HepG2 (cell line): ENCODE measurements at regions not wholly inside any gene's neighbourhood (a gene's known extent, or its start where the extent isn't known, plus 50 kb on each side); places are given as distances from the start of the nearest gene placed in this dataset.

Source experiments
- ATAC-seq: fragments of 200-7000 bp; cut with Tn5 transposase; 3 replicates; pipeline ENCODE4 v1.9.1; 2020; ENCODE audit warnings: mild to moderate bottlenecking, moderate library complexity
- BruUV-seq: library from RNA; stranded (reverse); fragments of 400-500 nt; replicated peaks from 2 replicates; lab custom pipeline; 2021; lab: Mats Ljungman, UMichigan
- CTCF ChIA-PET: fragments of 300-600 bp; formaldehyde crosslinking; extraction: SDS; loops from one replicate; lab custom pipeline; 2021; ENCODE audit warnings: low total read pairs, inconsistent platforms, low intra/inter-chr PET ratio; lab: Yijun Ruan, JAX
- POLR2A ChIA-PET: fragments of 350-600 bp; sonication (Branson Sonifier 250); formaldehyde crosslinking; loops from one replicate; lab custom pipeline; 2020; ENCODE audit warnings: antibody characterized with exemption, inconsistent platforms; lab: Yijun Ruan, JAX
- DNase-seq: peaks from one replicate; pipeline ENCODE4 v3.0.0-alpha.2; 2015; ENCODE audit warnings: low spot score
- FAIRE-seq: peaks from 3 replicates; lab custom pipeline; 2011; peaks lifted over from hg19 to GRCh38; lab: Jason Lieb, UNC
- H2AFZ ChIP-seq: one replicate; pipeline ENCODE4 v1.6.1; 2011; ENCODE audit warnings: low read length, inconsistent platforms
- H3K27ac ChIP-seq: fragments of 300-600 bp; 3 replicates; pipeline ENCODE4 v1.8.0; 2011; ENCODE audit warnings: mixed run types, mild to moderate bottlenecking, mixed read lengths, low read length, inconsistent platforms; ENCODE audit not compliant: insufficient read depth; ENCODE audit errors: extremely low read length
- H3K27me3 ChIP-seq, 2 experiments: fragments of 200-600 bp in 1 of 2; 2 replicates in 1 of 2; 3 replicates in 1 of 2; pipeline versions ENCODE4 v1.6.0 to v1.8.0; 2011; ENCODE audit warnings: low read length in 2 of 2, mild to moderate bottlenecking in 2 of 2, moderate library complexity in 2 of 2, inconsistent platforms in 1 of 2; ENCODE audit not compliant: insufficient read depth in 2 of 2, control insufficient read depth in 1 of 2
- H3K36me3 ChIP-seq, 2 experiments: fragments of 200-600 bp in 1 of 2; replicated peaks in 1 of 2; 2 replicates in 1 of 2; 3 replicates in 1 of 2; pipeline versions ENCODE4 v1.5.1 to v1.8.0; 2011; ENCODE audit warnings: low read length in 2 of 2, inconsistent platforms in 1 of 2; ENCODE audit not compliant: insufficient read depth in 2 of 2, control insufficient read depth in 1 of 2
- H3K4me1 ChIP-seq: 2 replicates; pipeline ENCODE4 v1.5.1; 2012; ENCODE audit warnings: low read length, inconsistent platforms; ENCODE audit not compliant: insufficient read depth
- H3K4me2 ChIP-seq: 2 replicates; pipeline ENCODE4 v1.6.0; 2011; ENCODE audit warnings: low read depth, low read length, inconsistent platforms
- H3K4me3 ChIP-seq, 3 experiments: fragments of 200-600 bp in 1 of 3; sonication (generic), shearing (Covaris generic) in 1 of 3; replicated peaks in 1 of 3; 2 replicates each; pipeline ENCODE4 v1.5.1; 2011 to 2016; ENCODE audit warnings: low read length in 3 of 3, inconsistent platforms in 2 of 3, low read depth in 2 of 3, mild to moderate bottlenecking in 2 of 3, control low read depth in 1 of 3, mixed read lengths in 1 of 3; ENCODE audit not compliant: insufficient read depth in 1 of 3
- H3K79me2 ChIP-seq: one replicate; pipeline ENCODE4 v1.6.1; 2011; ENCODE audit warnings: low read length, inconsistent platforms; ENCODE audit not compliant: insufficient read depth
- H3K9ac ChIP-seq: 2 replicates; pipeline ENCODE4 v1.6.0; 2011; ENCODE audit warnings: mild to moderate bottlenecking, low read depth, low read length, inconsistent platforms; ENCODE audit not compliant: insufficient read depth
- H3K9me3 ChIP-seq: 2 replicates; pipeline ENCODE4 v1.5.1; 2012; ENCODE audit warnings: mild to moderate bottlenecking, low read length
- H4K20me1 ChIP-seq: 2 replicates; pipeline ENCODE4 v1.6.0; 2011; ENCODE audit warnings: inconsistent platforms, mild to moderate bottlenecking, low read length, moderate library complexity; ENCODE audit not compliant: insufficient read depth
- CREBL2 ChIP-seq: sonication (generic); formaldehyde crosslinking; IDR thresholded peaks from 2 replicates; pipeline ENCODE4 v1.8.1; 2023; ENCODE audit warnings: missing genetic modification reagents, mild to moderate bottlenecking, borderline replicate concordance
- GATAD2A ChIP-seq: IDR thresholded peaks from 2 replicates; pipeline ENCODE4 v1.6.1; 2016
- MBNL3 ChIP-seq: fragments of 250-450 bp; sonication (Bioruptor Pico); conservative IDR thresholded peaks from 2 replicates; pipeline ENCODE4 v1.8.0; 2022; ENCODE audit warnings: mild to moderate bottlenecking, inconsistent platforms
- NFATC3 ChIP-seq: sonication (generic); formaldehyde crosslinking; IDR thresholded peaks from 2 replicates; pipeline ENCODE4 v1.5.1; 2020; ENCODE audit warnings: mild to moderate bottlenecking, missing genetic modification reagents
- NFRKB ChIP-seq: fragments of 450-650 bp; IDR thresholded peaks from 2 replicates; pipeline ENCODE4 v1.6.1; 2017
- RARG ChIP-seq: sonication (generic); formaldehyde crosslinking; IDR thresholded peaks from 2 replicates; pipeline ENCODE4 v1.4.0; 2020; ENCODE audit warnings: low read depth, mild to moderate bottlenecking, missing genetic modification reagents
- ZBTB40 ChIP-seq, 2 experiments: fragments of 450-650 bp in 1 of 2; sonication (generic) in 1 of 2; formaldehyde crosslinking in 1 of 2; IDR thresholded peaks; 2 replicates each; pipeline versions ENCODE4 v1.6.1 to v1.8.0; 2016 to 2022; ENCODE audit warnings: antibody characterized with exemption in 1 of 2, mild to moderate bottlenecking in 1 of 2, missing genetic modification reagents in 1 of 2
- ZNF234 ChIP-seq: sonication (generic); formaldehyde crosslinking; conservative IDR thresholded peaks from 2 replicates; pipeline ENCODE4 v1.5.1; 2020; ENCODE audit warnings: mild to moderate bottlenecking, missing genetic modification reagents
- ZNF362 ChIP-seq: sonication (generic); formaldehyde crosslinking; IDR thresholded peaks from 2 replicates; pipeline ENCODE4 v1.4.0; 2020; ENCODE audit warnings: missing genetic modification reagents, mild to moderate bottlenecking, borderline replicate concordance
- ZNF512 ChIP-seq: sonication (generic); formaldehyde crosslinking; IDR thresholded peaks from 2 replicates; pipeline ENCODE4 v1.4.0; 2020; ENCODE audit warnings: mild to moderate bottlenecking, missing genetic modification reagents
- ZNF543 ChIP-seq: sonication (generic); formaldehyde crosslinking; IDR thresholded peaks from 2 replicates; pipeline ENCODE4 v1.4.0; 2020; ENCODE audit warnings: mild to moderate bottlenecking, missing genetic modification reagents
- ZNF740 ChIP-seq: sonication (generic); formaldehyde crosslinking; IDR thresholded peaks from 2 replicates; pipeline ENCODE4 v1.4.0; 2020; ENCODE audit warnings: missing genetic modification reagents
- WGBS: methylation state at CpG from one replicate; pipeline ENCODE4 v1.1.6; 2017; ENCODE audit warnings: low lambda C conversion rate; 5-methylcytosine and 5-hydroxymethylcytosine counted together
- in situ Hi-C: cut with HindIII; loops from 2 replicates; pipeline ENCODE4 v1.10.0; 2017; ENCODE audit warnings: low pct_unique_long_range_greater_than_20kb; ENCODE audit not compliant: extremely low pct_ligation_motif_present
- intact Hi-C: fragments of 100-400 bp; cut with micrococcal nuclease; formaldehyde crosslinking; loops from one replicate; pipeline ENCODE4 v1.10.0; 2022; ENCODE audit not compliant: unreplicated experiment

GRCh38 chr2:207266648-207267047, 100.9 kb upstream of the KLF7 start (continued):
- TF ChIP-seq RARG (CRISPR knock-in tag) (no peak), NFRKB (no peak), ZNF740 (CRISPR knock-in tag) (no peak), CREBL2 (CRISPR knock-in tag) (no peak), ZNF362 (CRISPR knock-in tag) (no peak), ZNF543 (CRISPR knock-in tag) (no peak), ZNF512 (CRISPR knock-in tag) (no peak)

GRCh38 chr2:207269038-207269437, 103.3 kb upstream of the KLF7 start:
- intact Hi-C loops = no loop called here
- no TSS peak for BruUV-seq
- ATAC-seq = no peak
- in situ Hi-C loops = no loop called here
- Histone ChIP-seq H3K4me1 (no peaks in the 10 kb centered on the region), H3K4me3 (no peak overlapping the region), H2AFZ (no peak overlapping the region), H3K9me3 (no peaks in the 10 kb centered on the region), H3K27me3 (no peaks in the 10 kb centered on the region), H3K36me3 (no peaks in the 10 kb centered on the region), H3K4me2 (no peak overlapping the region), H3K79me2 (no peaks in the 10 kb centered on the region), H3K27ac (no peak overlapping the region), H4K20me1 (no peaks in the 10 kb centered on the region), H3K9ac (no peak overlapping the region)
- no peak for DNase-seq
- ChIA-PET CTCF (no interaction called here), POLR2A (no interaction called here)
- no peak for FAIRE-seq
- under 1% methylated on average over 2 of the region's 2 CpGs for WGBS
- TF ChIP-seq NFATC3 (CRISPR knock-in tag) (no peak), GATAD2A (CRISPR knock-in tag) (no peak), MBNL3 (CRISPR knock-in tag) (no peak), ZNF234 (CRISPR knock-in tag) (no peak), ZBTB40 (IDR thresholded peaks at IDR 0.05) (no peak), ZBTB40 (CRISPR knock-in tag; IDR thresholded peaks at IDR 0.05) (no peak)
